ENCODE measurements at regions not wholly inside any gene's neighbourhood (a gene's known extent, or its start where the extent isn't known, plus 50 kb on each side); places are given as distances from the start of the nearest gene placed in this dataset.

GRCh38 chr1:69485616-69486015 is 82.1 kb upstream of the LRRC7 start:
- DNase-seq = no peak

DNA sequence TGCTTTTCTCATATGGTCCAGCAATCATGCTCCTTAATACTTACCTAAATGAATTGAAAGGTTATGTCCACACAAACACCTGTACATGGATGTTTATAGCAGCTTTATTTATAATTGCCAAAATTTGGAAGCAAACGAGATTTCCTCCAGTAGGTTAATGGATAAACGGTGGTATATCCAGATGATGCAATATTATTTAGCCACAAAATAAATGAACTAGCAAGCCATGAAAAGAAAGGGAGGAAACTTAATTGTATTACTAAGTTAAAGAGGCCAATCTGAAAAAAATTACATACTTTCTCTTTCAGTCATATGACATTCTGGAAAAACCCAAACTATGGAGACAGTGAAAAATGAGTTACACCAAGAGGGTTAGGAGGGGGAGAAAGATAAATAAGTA is 76.3 kb upstream of the LRRC7 start:
- no peak for DNase-seq

DNA sequence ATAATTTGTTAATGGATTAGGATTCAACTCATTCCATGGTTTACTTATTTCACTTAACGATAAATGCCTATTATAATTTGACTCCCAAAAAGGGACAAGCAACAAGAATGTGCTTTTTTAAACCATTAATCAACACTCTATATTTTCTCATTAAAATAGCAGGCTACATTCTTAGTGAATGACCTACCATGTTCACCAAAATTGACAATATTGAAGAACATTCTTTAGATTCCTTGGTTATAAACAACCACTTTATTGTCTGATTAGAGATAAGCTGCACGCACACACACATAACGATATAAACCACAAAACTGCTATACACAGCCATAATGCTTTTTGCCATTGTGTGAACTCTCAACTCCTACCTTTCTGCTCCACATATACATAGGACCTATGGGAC is 75.4 kb upstream of the LRRC7 start:
- no peak for DNase-seq

GRCh38 chr1:69494221-69494620 is 73.5 kb upstream of the LRRC7 start:
- no peak for DNase-seq

DNA sequence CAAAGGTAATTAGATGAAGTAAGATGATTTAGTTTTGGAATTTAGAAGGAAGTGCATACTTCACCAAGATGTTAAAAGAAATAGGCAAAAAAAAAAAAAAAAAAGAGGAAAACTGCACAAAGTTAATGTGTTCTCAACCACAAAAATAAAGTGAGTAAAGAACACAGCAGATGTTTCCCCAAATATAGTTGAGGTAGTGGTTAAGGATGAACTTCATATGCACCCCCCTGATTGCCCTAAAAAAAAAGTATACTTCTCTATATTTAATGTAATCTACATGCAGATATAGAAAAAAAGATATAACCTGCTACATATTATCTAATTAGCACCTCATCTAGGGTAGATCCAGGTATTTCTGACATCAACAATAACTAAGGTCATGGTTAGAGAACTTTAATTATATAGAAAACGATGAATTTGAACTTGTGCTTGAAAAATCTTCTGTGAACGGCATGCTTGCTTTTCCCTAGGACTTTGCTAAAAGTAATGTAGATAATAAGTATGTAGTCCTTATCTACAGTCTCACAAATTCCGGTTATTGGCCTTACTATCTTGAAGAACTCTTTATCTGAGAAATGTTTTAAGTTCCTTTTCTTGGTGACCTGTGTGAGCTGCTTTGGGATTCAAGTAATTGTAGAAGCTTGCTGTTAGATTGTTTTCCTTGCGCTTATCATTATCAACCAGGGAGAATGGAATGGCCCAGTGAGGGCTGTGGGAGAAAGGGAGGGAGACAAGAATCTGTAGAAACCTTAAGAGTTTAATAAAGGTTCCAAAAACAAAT is 70.1 kb upstream of the LRRC7 start:
- no peak for DNase-seq

- no peak for DNase-seq
These were observed 69.0 kb upstream of the LRRC7 start for GRCh38 chr1:69498711-69499110.

- no peak for DNase-seq
These were observed 68.4 kb upstream of the LRRC7 start for GRCh38 chr1:69499203-69499803.

DNA sequence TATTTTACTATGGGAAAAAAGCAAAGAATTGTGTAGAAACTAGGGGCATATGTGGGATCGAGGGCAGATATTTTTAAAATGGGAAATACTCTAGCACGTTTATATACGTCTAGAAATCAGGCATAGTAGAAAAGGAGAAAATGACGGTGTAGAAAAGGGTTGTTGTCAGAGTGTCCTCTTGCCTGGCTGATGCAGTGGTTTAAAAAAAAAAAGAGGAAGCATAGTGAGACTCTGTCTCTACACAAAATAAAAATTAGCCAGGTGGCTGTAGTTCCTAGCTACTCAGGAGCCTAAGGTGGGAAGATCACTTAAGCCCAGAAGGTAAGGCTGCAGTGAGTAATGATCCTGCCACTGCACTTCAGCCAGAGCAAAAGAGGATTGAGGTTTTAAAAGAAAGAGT is 64.7 kb upstream of the LRRC7 start:
- no peak for DNase-seq

DNA sequence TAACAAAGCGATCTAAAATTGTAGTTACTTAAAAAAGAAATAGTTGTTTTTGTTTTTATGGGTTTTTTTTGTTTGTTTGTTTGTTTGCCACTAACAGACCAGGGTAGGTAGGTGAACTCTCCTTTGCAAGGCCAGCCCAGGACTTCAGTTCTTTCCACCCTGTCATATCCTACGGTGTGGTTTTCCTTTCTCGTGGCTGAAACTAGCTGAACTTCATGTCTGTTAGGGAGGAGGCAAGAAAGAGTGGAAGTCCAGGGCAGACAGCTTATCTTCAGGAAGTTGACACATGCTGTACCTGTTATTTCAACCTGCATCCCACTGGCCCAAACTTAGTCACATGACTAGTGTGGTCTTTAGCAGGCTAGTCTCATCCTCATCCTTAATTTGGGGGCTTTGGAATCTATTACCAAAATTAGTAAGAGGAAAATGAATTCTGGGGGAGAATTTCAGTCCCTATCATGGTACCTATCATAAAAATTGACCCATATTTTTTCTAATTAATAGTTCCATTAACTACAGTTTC is 62.9 kb upstream of the LRRC7 start:
- DNase-seq = no peak

- no peak for DNase-seq
These were observed 61.4 kb upstream of the LRRC7 start for GRCh38 chr1:69506311-69506710.

- no peak for DNase-seq
These were observed 61.0 kb upstream of the LRRC7 start for GRCh38 chr1:69506721-69507120.

- no peak for DNase-seq
These were observed 57.7 kb upstream of the LRRC7 start for GRCh38 chr1:69510026-69510425.

- no peak for DNase-seq
These were observed 56.1 kb upstream of the LRRC7 start for GRCh38 chr1:69511426-69512192.

GRCh38 chr1:69513601-69514000 is 54.1 kb upstream of the LRRC7 start:
- DNase-seq = no peak
